ENCODE measurements at regions not wholly inside any gene's neighbourhood (a gene's known extent, or its start where the extent isn't known, plus 50 kb on each side); places are given as distances from the start of the nearest gene placed in this dataset.

- TF ChIP-seq POLR2A (IDR thresholded peaks at IDR 0.05; ENCODE audit: low read depth, low read length) (no peak), CTCF (conservative IDR thresholded peaks at IDR 0.05; ENCODE audit: low read depth, low read length) (no peak), MXI1 (IDR thresholded peaks at IDR 0.05; ENCODE audit: borderline replicate concordance, low read depth, low read length) (no peak), SMC3 (IDR thresholded peaks at IDR 0.05; ENCODE audit: low read depth, low read length) (no peak)
- TF ChIP-seq, protein P1, sequence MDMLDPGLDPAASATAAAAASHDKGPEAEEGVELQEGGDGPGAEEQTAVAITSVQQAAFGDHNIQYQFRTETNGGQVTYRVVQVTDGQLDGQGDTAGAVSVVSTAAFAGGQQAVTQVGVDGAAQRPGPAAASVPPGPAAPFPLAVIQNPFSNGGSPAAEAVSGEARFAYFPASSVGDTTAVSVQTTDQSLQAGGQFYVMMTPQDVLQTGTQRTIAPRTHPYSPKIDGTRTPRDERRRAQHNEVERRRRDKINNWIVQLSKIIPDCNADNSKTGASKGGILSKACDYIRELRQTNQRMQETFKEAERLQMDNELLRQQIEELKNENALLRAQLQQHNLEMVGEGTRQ (IDR thresholded peaks at IDR 0.05; ENCODE audit: low read depth, low read length) = no peak
These were observed 167.9 kb upstream of the ZFP42 start for GRCh38 chr4:187827631-187828030.
